IMR-90 (cell line): ENCODE measurements at regions not wholly inside any gene's neighbourhood (a gene's known extent, or its start where the extent isn't known, plus 50 kb on each side); places are given as distances from the start of the nearest gene placed in this dataset.

Source experiments
- FOS ChIP-seq: fragments of 150-350 bp; IDR thresholded peaks from 2 replicates; pipeline ENCODE4 v1.6.1; 2016; ENCODE audit warnings: low read depth, low read length
- MAFK ChIP-seq: IDR thresholded peaks from 2 replicates; pipeline ENCODE4 v1.6.1; 2012; ENCODE audit warnings: low read depth, low read length, improper control_type of control experiment
- RCOR1 ChIP-seq: IDR thresholded peaks from 2 replicates; pipeline ENCODE4 v1.6.1; 2012; ENCODE audit warnings: mild to moderate bottlenecking, low read length, improper control_type of control experiment; ENCODE audit not compliant: insufficient replicate concordance
- TF ChIP-seq, protein P1 (sequence below): fragments of 150-350 bp; IDR thresholded peaks from 2 replicates; pipeline ENCODE4 v1.6.1; 2016; ENCODE audit warnings: low read depth, mild to moderate bottlenecking, low read length, moderate library complexity, borderline replicate concordance

DNA sequence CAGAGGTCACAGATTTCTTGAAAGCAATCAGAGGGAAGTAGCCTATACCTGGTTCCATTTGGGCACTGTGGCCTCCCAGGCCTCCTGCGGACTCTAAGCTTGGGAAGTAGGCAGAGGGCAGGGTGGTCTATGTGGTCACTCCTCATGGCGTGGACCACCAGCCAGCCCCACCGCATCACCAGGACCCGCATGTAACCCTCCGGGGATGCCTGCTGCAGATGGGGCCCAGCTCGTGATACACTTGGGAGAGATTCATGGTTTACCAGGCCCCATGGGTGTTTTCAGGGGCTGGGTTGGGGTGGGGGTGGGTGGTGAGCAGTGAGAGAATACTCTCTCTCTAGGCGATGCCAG is 123.7 kb downstream of the ASB7 start (continued):
- TF ChIP-seq, protein P1, sequence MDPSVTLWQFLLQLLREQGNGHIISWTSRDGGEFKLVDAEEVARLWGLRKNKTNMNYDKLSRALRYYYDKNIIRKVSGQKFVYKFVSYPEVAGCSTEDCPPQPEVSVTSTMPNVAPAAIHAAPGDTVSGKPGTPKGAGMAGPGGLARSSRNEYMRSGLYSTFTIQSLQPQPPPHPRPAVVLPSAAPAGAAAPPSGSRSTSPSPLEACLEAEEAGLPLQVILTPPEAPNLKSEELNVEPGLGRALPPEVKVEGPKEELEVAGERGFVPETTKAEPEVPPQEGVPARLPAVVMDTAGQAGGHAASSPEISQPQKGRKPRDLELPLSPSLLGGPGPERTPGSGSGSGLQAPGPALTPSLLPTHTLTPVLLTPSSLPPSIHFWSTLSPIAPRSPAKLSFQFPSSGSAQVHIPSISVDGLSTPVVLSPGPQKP: no peak
- no peak for TF ChIP-seq MAFK
- no peak for TF ChIP-seq FOS
- TF ChIP-seq RCOR1: no peak
